CD1c-positive myeloid dendritic cell (primary cell): ENCODE measurements at regions not wholly inside any gene's neighbourhood (a gene's known extent, or its start where the extent isn't known, plus 50 kb on each side); places are given as distances from the start of the nearest gene placed in this dataset.

Source experiments
- DNase-seq: peaks from one replicate; pipeline ENCODE4 v3.0.0-alpha.2; 2016; ENCODE audit errors: extremely low spot score

- no peak for DNase-seq
Observed at GRCh38 chr6:82015043-82015442, 232.5 kb downstream of the IBTK start.

DNA sequence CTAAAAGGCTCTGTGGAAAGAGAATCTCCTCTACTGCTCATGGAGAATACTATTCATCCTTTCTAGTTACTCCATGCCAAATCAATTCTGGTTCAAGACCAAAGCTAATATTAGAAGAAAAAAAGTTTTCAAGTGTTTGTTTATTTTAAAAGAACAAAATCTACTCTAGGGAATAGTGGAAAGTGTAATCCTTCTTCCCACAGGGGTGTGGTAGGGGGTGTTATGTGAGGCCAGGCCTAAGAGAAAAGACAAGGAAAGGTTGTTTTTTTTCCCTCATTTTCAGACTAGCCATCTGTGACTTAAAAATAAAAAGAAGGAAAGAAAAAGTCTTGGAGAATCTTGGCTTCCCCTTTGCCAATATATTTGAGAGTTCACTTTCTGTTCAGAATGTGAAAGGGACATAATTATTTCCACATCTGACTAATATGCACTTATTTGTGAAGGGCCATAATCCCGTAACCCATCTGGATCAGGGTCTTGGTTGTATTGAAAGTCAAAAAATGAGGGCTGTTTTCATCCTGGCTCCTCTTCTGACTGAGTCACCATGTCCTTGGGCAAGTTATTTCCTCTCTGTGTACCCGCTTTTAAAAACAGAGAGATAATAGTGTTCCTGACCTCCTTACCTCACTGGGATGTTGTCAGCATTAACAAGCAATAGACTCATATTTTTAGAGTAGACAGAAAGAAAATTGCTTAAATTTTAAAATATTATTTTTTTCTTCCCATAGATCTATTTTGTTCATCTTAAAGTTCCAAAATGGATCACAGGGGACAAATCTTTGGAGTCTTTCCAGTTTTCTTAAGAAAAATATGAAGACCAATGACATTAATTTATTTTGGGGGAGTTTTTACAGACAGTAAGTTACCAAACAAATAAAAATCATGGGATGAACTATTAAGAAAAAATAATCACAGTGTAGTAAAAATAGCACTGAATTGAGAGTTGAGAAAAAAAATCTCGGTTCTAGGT, 233.7 kb downstream of the IBTK start:
- no peak for DNase-seq

GRCh38 chr6:82006027-82006738, 241.4 kb downstream of the IBTK start:
- peak; percentile 41 for DNase-seq

GRCh38 chr6:82000551-82000950, 247.0 kb downstream of the IBTK start:
- no peak for DNase-seq

- DNase-seq: no peak
Observed at GRCh38 chr6:81999826-82000225, 247.3 kb upstream of the TENT5A start.

- DNase-seq: no peak
Observed at GRCh38 chr6:81999270-81999669, 246.8 kb upstream of the TENT5A start.

GRCh38 chr6:81998432-81998831, 246.0 kb upstream of the TENT5A start:
- DNase-seq: no peak

DNA sequence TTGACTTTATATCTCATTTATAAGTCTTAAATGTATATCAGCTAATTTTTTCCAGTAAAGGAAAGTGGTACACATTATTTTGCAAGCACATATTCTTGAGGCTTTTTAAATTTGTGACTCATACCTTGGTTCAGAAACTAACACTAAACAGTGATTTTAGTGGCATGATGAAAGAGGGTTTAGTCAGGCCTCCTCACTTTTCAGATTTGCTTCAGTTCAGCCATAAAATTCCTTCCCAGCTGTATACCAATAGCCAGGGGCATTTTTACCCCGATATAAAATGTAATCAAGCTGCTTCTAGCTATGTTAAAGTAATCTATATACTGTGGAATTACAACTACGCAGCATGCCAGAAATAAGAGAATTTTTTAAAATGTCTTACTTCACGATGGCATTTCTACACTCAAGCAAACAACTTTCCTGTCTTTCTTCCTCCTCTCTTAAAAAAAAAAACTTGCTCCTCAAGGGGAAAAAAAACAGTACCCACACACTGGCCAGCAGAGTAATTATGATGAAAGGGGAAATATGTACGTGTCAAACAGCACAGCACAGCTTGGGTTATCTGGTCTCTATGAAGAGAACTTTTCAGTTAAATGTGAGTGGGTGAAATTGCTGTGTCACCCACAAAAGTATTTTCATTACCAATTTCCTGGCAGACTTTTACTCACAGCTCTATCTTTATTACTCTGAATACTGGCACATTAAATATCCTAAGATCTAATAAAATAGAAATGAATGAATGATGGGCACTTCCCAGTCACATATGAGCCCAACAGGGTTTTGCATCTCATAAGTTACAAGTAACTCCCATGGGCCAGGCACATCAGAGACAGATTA, 244.8 kb upstream of the TENT5A start:
- peak; percentile 32 for DNase-seq

DNA sequence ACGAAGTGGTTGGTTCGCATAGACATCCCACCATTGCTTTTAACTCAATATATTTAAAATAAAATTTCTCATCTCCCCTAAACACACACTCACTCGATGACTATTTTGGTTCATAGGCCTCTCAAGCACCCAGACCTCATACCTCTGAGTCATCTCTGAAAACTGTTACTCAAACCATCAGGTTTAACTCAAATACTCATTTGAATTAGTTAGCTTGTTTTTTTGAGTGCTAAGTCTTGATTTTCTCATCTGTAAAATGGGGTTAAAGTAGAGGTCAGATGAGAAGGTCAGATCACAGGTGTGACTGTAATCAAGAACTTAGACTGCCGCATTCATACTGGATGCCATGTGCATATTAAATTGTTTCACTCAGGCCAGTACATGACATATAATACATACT, 243.9 kb upstream of the TENT5A start:
- DNase-seq: no peak

DNA sequence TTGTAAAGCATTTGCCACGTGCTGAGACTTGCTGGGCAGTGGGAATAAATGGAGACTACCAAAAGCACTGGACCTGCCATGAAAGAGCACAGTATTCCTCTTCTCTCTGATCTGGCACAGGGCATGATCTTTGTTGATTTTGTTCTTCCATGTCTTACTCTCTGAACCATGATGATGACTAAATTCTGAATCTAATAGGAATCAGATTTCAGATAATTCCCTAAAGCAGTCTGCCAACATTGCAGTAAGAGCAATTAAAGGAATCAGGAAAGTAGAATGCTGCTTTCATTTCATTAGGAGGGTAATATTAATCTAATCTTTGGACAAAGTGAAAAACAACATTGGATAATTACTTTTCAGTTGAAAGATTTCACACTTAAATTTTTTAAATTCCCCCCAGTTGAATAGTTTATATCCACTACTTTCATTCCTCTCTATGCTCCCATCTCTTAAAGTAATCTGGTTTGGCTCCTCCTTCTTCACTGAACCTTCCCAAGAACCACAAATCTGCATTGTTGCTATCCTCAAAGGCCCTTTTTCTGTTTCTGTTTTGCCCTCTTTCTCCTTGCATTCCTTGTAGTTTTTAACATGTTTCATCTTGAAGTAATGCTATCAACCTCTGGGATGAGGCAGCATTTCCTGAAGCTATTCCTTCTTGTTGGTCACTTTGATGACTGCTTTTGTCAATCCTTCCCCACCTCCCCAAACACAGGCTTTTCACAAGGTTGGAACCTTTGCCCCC, 243.2 kb upstream of the TENT5A start:
- no peak for DNase-seq

GRCh38 chr6:81988871-81989270, 236.4 kb upstream of the TENT5A start:
- DNase-seq: no peak

GRCh38 chr6:81988446-81988845, 236.0 kb upstream of the TENT5A start:
- DNase-seq: no peak

- no peak for DNase-seq
Observed at GRCh38 chr6:81987293-81987692, 234.8 kb upstream of the TENT5A start.

DNA sequence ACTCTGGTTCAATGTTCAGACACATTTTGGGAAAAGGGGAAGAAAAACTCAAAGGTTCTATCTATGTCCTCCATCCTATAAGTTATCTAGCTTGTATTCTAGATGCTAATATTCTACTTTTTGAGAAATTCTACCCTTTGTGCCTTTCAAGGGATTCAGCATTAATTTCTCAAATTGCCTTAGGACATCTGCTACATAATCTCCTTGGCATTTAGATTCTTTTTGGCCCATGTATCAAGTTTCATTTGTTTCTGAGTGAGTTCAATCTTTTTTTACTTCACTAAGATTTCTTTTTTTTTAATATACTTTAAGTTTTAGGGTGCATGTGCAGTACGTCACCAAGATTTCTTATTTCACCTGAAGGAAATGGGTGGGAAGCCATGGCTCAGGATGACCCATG, 232.7 kb upstream of the TENT5A start:
- DNase-seq: no peak

DNA sequence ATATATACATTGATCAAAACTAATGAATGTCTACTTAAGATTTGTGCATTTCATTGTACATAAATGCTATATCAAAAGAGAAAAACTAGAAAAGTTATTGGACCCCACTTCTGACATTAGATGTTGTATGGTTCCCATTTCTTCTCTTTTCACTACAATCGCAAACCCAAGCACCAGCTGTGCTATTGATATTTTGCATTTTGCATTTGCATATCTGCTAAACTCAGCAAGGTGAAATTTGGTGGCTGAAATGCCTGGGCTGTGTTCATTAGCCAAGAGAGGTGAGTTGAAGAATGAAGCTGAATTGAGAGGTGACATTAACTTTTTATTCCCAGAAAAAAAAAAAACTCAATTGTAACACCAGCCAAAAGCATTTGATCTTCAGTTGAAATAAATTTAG, 232.1 kb upstream of the TENT5A start:
- DNase-seq: no peak

- DNase-seq: no peak
Observed at GRCh38 chr6:81981812-81982211, 229.3 kb upstream of the TENT5A start.

GRCh38 chr6:81979767-81980166, 227.3 kb upstream of the TENT5A start:
- DNase-seq: no peak

DNA sequence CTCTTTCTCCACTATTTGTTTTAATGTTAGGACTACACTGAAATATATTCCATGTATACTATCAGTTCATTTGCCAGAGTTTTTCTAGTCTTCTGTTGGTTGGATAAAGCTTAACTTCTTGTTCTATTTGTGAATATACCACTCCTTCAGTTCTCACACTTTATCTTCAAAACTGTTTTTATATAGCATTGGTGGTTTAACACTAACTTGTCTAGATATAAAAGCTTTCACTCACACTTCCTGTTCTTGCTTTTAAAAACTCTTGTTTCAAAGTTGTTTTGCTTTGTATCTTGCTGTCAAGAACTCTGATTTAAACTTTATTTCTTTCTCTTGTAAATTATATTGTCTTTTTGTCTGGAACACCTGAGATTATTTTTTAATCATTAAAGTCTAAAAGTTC, 226.8 kb upstream of the TENT5A start:
- DNase-seq: no peak

DNA sequence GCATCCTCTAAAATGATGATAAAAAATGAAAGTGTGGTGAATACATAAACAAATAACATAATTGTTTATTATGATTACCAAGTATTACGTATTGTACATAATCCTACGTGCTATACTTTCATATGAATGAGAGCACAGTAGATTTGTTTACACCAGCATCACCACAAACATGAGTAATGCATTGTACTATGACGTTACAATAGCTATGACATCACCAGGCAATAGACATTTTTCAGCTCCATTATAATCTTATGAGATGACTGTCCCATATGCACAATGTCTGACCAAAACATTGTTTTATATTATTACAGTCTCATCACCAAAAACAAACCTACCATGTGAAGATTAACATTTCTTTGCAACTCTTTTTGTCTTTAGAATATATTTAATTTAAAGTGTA, 225.7 kb upstream of the TENT5A start:
- DNase-seq: no peak

DNA sequence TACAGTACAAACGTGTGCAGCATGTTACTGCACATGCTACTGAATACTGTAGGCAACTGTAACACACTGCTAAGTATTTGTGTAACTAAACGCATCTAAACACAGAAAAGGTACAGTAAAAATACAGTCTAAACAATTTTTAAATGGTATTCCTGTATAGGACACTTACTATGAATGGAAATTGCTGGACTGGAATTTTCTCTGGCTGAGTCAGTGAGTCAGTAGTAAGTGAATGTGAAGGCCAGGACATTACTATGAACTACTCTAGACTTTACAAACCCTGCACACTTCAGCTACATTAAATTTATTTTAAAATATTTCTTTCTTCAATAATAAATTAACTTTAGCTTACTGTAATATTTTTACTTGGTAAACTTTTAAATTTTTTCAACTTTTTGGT, 225.0 kb upstream of the TENT5A start:
- no peak for DNase-seq

- DNase-seq: no peak
Observed at GRCh38 chr6:81969814-81970213, 217.3 kb upstream of the TENT5A start.
